Brain microvascular endothelial cell (primary cell): ENCODE measurements at regions not wholly inside any gene's neighbourhood (a gene's known extent, or its start where the extent isn't known, plus 50 kb on each side); places are given as distances from the start of the nearest gene placed in this dataset.

Experiments
- DNase-seq: peaks from one replicate; pipeline ENCODE4 v3.0.0-alpha.2; 2020
- H3K27ac ChIP-seq: fragments of 250-450 bp; sonication (Bioruptor Pico); 2 replicates; pipeline ENCODE4 v1.5.1; 2020; ENCODE audit warnings: mild to moderate bottlenecking, moderate library complexity
- H3K27me3 ChIP-seq: fragments of 250-450 bp; sonication (Bioruptor Pico); replicated peaks from 2 replicates; pipeline ENCODE4 v1.5.1; 2020; ENCODE audit warnings: mild to moderate bottlenecking
- H3K36me3 ChIP-seq: fragments of 250-450 bp; sonication (Bioruptor Pico); replicated peaks from 2 replicates; pipeline ENCODE4 v1.5.1; 2020; ENCODE audit warnings: mild to moderate bottlenecking
- H3K4me3 ChIP-seq: 2 replicates; pipeline ENCODE4 v1.5.1; 2011; ENCODE audit warnings: low read depth, mild to moderate bottlenecking, control low read depth, low read length, moderate library complexity
- CTCF ChIP-seq: IDR thresholded peaks from 2 replicates; pipeline ENCODE4 v1.5.1; 2011; ENCODE audit warnings: low read depth, mild to moderate bottlenecking, moderate library complexity, low read length, control low read depth, inconsistent platforms; ENCODE audit errors: missing control alignments
- in situ Hi-C: cut with HindIII; loops from 2 replicates; pipeline ENCODE4 v1.10.0; 2017; ENCODE audit warnings: low sequenced_read_pairs, low pct_ligation_motif_present

DNA sequence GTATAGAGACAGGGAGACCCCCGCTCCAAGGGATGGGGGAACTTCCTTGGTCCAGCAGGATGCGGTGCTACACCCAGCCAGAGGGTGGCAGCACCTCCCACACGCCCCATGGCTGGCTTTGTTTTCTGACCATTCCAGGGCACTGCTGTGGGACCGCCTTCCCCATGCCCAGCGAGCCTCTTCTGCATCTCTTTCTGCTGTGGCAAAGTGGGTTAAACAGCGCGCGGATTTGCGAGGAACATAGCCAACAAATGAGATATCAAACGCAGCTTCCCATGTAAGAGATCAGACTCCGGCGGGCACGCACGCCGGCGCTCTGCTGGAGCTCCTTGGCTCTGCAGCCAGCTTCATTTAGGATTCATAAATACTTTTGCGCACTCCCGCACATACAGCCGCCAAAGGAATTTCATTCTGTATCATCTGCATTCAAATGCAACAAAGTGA lies 485.8 kb upstream of the CADM1 start:
- in situ Hi-C loops, result no loop called here
- no peaks in the 10 kb centered on the region for H3K27me3 ChIP-seq
- H3K27ac ChIP-seq, result no peak overlapping the region
- no peaks in the 10 kb centered on the region for H3K36me3 ChIP-seq
- H3K4me3 ChIP-seq, result no peak overlapping the region
- peak; percentile 66 for TF ChIP-seq CTCF
- DNase-seq, result no peak

DNA sequence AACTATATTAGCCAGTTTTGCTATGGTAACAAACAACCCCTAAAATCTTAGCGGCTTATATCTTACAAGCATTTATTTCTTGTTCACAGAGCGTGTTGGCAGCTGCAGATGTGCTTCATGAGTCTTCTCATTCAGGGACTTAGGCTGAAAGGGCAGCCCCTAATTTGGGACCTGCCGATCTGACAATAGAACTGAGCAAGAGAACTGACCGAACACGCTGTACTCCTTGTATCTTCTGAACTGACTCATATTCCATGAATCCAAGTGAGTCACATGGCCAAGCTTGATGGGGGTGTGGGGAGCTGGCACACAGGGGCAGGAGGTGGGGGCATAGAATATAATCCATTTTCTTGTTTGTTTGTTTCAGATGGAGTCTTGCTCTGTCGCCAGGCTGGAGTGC lies 481.7 kb upstream of the CADM1 start:
- in situ Hi-C loops, result no loop called here
- H3K36me3 ChIP-seq, result no peaks in the 10 kb centered on the region
- no peak for TF ChIP-seq CTCF
- H3K4me3 ChIP-seq, result no peak overlapping the region
- no peak for DNase-seq
- no peaks in the 10 kb centered on the region for H3K27me3 ChIP-seq
- no peak overlapping the region for H3K27ac ChIP-seq

GRCh38 chr11:115984228-115984627 lies 480.0 kb upstream of the CADM1 start:
- TF ChIP-seq CTCF, result no peak
- in situ Hi-C loops, result no loop called here
- Histone ChIP-seq H3K4me3 (no peak overlapping the region), H3K27ac (no peak overlapping the region), H3K27me3 (no peaks in the 10 kb centered on the region), H3K36me3 (no peaks in the 10 kb centered on the region)
- DNase-seq, result no peak

- in situ Hi-C loops, result no loop called here
- TF ChIP-seq CTCF, result no peak
- H3K27ac ChIP-seq, result no peak overlapping the region
- DNase-seq, result no peak
- no peak overlapping the region for H3K4me3 ChIP-seq
- no peaks in the 10 kb centered on the region for H3K36me3 ChIP-seq
- H3K27me3 ChIP-seq, result no peaks in the 10 kb centered on the region
These were observed 478.5 kb upstream of the CADM1 start for GRCh38 chr11:115982666-115983065.

DNA sequence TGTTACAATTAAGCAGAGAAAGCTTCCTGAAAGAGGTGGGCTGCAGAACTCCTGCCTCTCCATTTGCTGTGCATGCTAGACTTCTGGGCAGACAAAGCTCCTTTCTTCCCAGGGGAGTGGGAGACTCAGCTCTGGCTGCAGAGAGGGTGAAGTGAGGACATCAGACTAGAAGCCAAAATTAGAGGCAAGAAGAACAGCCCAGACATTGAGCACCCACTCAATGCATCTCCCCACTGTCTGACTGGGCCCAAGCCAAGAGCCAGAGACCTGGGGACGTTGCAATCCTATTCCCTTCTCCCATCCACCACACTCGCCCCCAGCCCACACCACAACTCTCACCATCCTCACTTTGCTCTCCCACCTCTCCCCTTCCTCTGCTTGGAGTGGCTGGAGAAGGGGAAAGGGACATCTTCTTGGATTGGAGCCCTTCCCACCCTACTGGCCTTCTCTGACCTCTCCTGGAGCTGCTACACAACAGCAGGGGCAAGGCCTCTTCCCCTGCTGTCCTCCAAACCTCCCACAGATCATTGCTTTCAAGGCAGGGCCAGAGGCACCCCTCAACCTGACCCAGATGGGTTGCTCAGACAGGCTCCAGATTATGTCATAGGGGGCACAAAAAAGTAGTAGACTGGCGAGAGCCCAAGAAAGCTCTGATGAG lies 477.7 kb upstream of the CADM1 start:
- Histone ChIP-seq H3K27me3 (no peaks in the 10 kb centered on the region), H3K27ac (no peak overlapping the region), H3K4me3 (no peak overlapping the region), H3K36me3 (no peaks in the 10 kb centered on the region)
- no peak for TF ChIP-seq CTCF
- in situ Hi-C loops, result no loop called here
- DNase-seq, result no peak

DNA sequence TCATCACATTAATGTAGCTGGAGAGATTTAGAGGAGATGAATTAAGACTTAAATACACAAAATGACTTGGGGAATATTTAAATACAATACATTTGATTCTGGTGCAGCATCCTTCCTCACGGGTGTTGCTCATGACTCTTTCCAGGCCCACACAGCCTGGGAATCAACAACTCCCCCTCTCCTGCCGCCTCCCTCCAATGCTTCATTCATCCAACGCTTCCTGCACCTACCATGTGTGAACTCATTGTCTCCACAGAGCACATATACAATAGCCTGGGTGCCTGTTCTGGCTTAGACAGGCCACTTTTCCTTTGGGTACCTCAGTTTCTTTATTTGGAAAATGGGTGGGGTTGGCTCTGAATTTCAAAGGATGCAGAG lies 476.9 kb upstream of the CADM1 start:
- in situ Hi-C loops, result no loop called here
- no peaks in the 10 kb centered on the region for H3K36me3 ChIP-seq
- no peak overlapping the region for H3K4me3 ChIP-seq
- no peak overlapping the region for H3K27ac ChIP-seq
- DNase-seq, result no peak
- H3K27me3 ChIP-seq, result no peaks in the 10 kb centered on the region
- TF ChIP-seq CTCF, result no peak
